ENCODE measurements at regions not wholly inside any gene's neighbourhood (a gene's known extent, or its start where the extent isn't known, plus 50 kb on each side); places are given as distances from the start of the nearest gene placed in this dataset.

GRCh38 chr10:130656187-130656575 is 520.0 kb downstream of the GLRX3 start:
- TF ChIP-seq, protein P1, sequence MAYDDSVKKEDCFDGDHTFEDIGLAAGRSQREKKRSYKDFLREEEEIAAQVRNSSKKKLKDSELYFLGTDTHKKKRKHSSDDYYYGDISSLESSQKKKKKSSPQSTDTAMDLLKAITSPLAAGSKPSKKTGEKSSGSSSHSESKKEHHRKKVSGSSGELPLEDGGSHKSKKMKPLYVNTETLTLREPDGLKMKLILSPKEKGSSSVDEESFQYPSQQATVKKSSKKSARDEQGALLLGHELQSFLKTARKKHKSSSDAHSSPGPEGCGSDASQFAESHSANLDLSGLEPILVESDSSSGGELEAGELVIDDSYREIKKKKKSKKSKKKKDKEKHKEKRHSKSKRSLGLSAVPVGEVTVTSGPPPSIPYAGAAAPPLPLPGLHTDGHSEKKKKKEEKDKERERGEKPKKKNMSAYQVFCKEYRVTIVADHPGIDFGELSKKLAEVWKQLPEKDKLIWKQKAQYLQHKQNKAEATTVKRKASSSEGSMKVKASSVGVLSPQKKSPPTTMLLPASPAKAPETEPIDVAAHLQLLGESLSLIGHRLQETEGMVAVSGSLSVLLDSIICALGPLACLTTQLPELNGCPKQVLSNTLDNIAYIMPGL (CRISPR knock-in tag; IDR thresholded peaks at IDR 0.05; ENCODE audit: borderline replicate concordance) = no peak
- TF ChIP-seq CTCF (IDR thresholded peaks at IDR 0.05) (no peak), CHD2 (IDR thresholded peaks at IDR 0.05; ENCODE audit: low read length, partially characterized antibody) (no peak), RNF2 (IDR thresholded peaks at IDR 0.05; ENCODE audit: borderline replicate concordance, low read depth) (no peak), ESRRA (IDR thresholded peaks at IDR 0.05; ENCODE audit: borderline replicate concordance, low read length) (no peak), USF2 (IDR thresholded peaks at IDR 0.05) (no peak), POLR2A (IDR thresholded peaks at IDR 0.05; ENCODE audit: low read length) (no peak), SMC3 (IDR thresholded peaks at IDR 0.05) (no peak)

All from A549 (cell line).